Esophagus muscularis mucosa (tissue), 4 donors: ENCODE measurements at regions not wholly inside any gene's neighbourhood (a gene's known extent, or its start where the extent isn't known, plus 50 kb on each side); places are given as distances from the start of the nearest gene placed in this dataset.

Experiments used
- DNase-seq: peaks from one replicate; pipeline ENCODE4 v3.0.0-alpha.2; 2017; ENCODE audit errors: extremely low spot score
- H3K27ac ChIP-seq, 4 donors: fragments of 200-600 bp; sonication (generic); replicated peaks in 1 of 4; 1 replicate in 3 of 4; 2 replicates in 1 of 4; pipeline ENCODE4 v1.5.1; 2016 to 2019; ENCODE audit warnings: mild to moderate bottlenecking in 1 of 4
- H3K27me3 ChIP-seq, 4 donors: fragments of 200-600 bp; sonication (generic); one replicate each; pipeline versions ENCODE4 v1.5.1 to v1.6.0; 2016 to 2019
- H3K36me3 ChIP-seq, 4 donors: fragments of 200-600 bp; sonication (generic); one replicate each; pipeline ENCODE4 v1.5.1; 2016 to 2019
- H3K4me1 ChIP-seq, 4 donors: fragments of 200-600 bp; sonication (generic); one replicate each; pipeline ENCODE4 v1.5.1; 2016 to 2019
- H3K4me3 ChIP-seq, 4 donors: fragments of 200-600 bp; sonication (generic); 1 replicate in 2 of 4; 2 replicates in 2 of 4; pipeline ENCODE4 v1.5.1; 2016 to 2019; ENCODE audit warnings: mild to moderate bottlenecking in 4 of 4, moderate library complexity in 1 of 4
- H3K9me3 ChIP-seq, 4 donors: fragments of 200-600 bp; sonication (generic); 1 replicate in 3 of 4; 2 replicates in 1 of 4; pipeline ENCODE4 v1.5.1; 2016 to 2019
- CTCF ChIP-seq, 3 experiments: fragments of 200-600 bp in 2 of 3; fragments of 450-650 bp in 1 of 3; sonication (generic) in 2 of 3; IDR thresholded peaks; one replicate each; pipeline ENCODE4 v1.5.1; 2017 to 2019; ENCODE audit warnings: antibody characterized with exemption in 3 of 3, mild to moderate bottlenecking in 2 of 3, moderate library complexity in 1 of 3
- EP300 ChIP-seq: sonication (generic); formaldehyde crosslinking; IDR thresholded peaks from one replicate; pipeline ENCODE4 v1.6.1; 2017; ENCODE audit warnings: antibody characterized with exemption
- POLR2A ChIP-seq: fragments of 450-650 bp; IDR thresholded peaks from one replicate; pipeline ENCODE4 v1.6.1; 2017; ENCODE audit warnings: antibody characterized with exemption, moderate library complexity, mild to moderate bottlenecking, low read depth
- POLR2AphosphoS5 ChIP-seq, 2 donors: sonication (generic); formaldehyde crosslinking; IDR thresholded peaks; one replicate each; pipeline ENCODE4 v1.6.1; 2017; ENCODE audit warnings: antibody characterized with exemption in 2 of 2
- WGBS: methylation state at CpG from one replicate; pipeline ENCODE4 v1.1.5; 2018; 5-methylcytosine and 5-hydroxymethylcytosine counted together
- intact Hi-C: fragments of 100-400 bp; cut with DNase I; formaldehyde crosslinking; loops from one replicate; pipeline ENCODE4 v1.15.1; 2023

- Histone ChIP-seq H3K36me3 (no peaks in the 10 kb centered on the region), H3K9me3 (no peaks in the 10 kb centered on the region), H3K27me3 (peaks cover 0 to 56% (median 0%) of the 10 kb centered on the region in 4 donors), H3K4me1 (peaks cover 0 to 12% (median 6%) of the 10 kb centered on the region in 4 donors), H3K27ac (no peak overlapping the region), H3K4me3 (no peak overlapping the region)
- intact Hi-C loops, result no loop called here
- TF ChIP-seq POLR2AphosphoS5 (IDR thresholded peaks at IDR 0.05) (no peak), CTCF (IDR thresholded peaks at IDR 0.05) (peak in 1 of 3 experiments; percentile 29), POLR2A (no peak)
- no peak for DNase-seq
- WGBS, result 72% methylated on average over 18 of the region's 20 CpGs
Observed at GRCh38 chr11:71342951-71343827, 90.8 kb upstream of the SHANK2 start.

GRCh38 chr11:71342116-71342515 lies 89.7 kb upstream of the SHANK2 start:
- no peak for DNase-seq
- H3K9me3 ChIP-seq, result no peaks in the 10 kb centered on the region
- H3K36me3 ChIP-seq, result no peaks in the 10 kb centered on the region
- peaks cover 0 to 12% (median 6%) of the 10 kb centered on the region in 4 donors for H3K4me1 ChIP-seq
- 88% methylated on average over 10 of the region's 13 CpGs for WGBS
- no peak overlapping the region for H3K27ac ChIP-seq
- intact Hi-C loops, result no loop called here
- peaks cover 0 to 56% (median 0%) of the 10 kb centered on the region in 4 donors for H3K27me3 ChIP-seq
- TF ChIP-seq POLR2A (no peak), EP300 (no peak)
- H3K4me3 ChIP-seq, result no peak overlapping the region

- peaks cover 0 to 56% (median 0%) of the 10 kb centered on the region in 4 donors for H3K27me3 ChIP-seq
Observed at GRCh38 chr11:71341596-71341995, 89.2 kb upstream of the SHANK2 start.

GRCh38 chr11:71341173-71341572 lies 88.8 kb upstream of the SHANK2 start:
- Histone ChIP-seq H3K36me3 (no peaks in the 10 kb centered on the region), H3K4me3 (no peak overlapping the region), H3K4me1 (peaks cover 0 to 12% (median 6%) of the 10 kb centered on the region in 4 donors), H3K27me3 (peaks cover 0 to 58% (median 0%) of the 10 kb centered on the region in 4 donors), H3K9me3 (no peaks in the 10 kb centered on the region), H3K27ac (no peak overlapping the region)
- WGBS, result 84% methylated on average over 8 of the region's 8 CpGs
- TF ChIP-seq CTCF (IDR thresholded peaks at IDR 0.05) (no peak), POLR2A (no peak), EP300 (no peak), POLR2AphosphoS5 (IDR thresholded peaks at IDR 0.05) (no peak)
- no peak for DNase-seq
- intact Hi-C loops, result no loop called here

More at GRCh38 chr11:71341596-71341995, 89.2 kb upstream of the SHANK2 start:
- Histone ChIP-seq H3K36me3 (no peaks in the 10 kb centered on the region), H3K27ac (no peak overlapping the region), H3K9me3 (no peaks in the 10 kb centered on the region), H3K4me1 (peaks cover 0 to 12% (median 6%) of the 10 kb centered on the region in 4 donors), H3K4me3 (no peak overlapping the region)
- WGBS, result 87% methylated on average over 9 of the region's 9 CpGs
- TF ChIP-seq EP300 (no peak), POLR2A (no peak), CTCF (IDR thresholded peaks at IDR 0.05) (no peak)
- intact Hi-C loops, result no loop called here
- no peak for DNase-seq

GRCh38 chr11:71340086-71340606 lies 87.8 kb upstream of the SHANK2 start:
- WGBS, result 72% methylated on average over 10 of the region's 12 CpGs
- Histone ChIP-seq H3K9me3 (no peaks in the 10 kb centered on the region), H3K27me3 (peaks cover 0 to 58% (median 0%) of the 10 kb centered on the region in 4 donors), H3K4me1 (peaks cover 0 to 12% (median 6%) of the 10 kb centered on the region in 4 donors), H3K36me3 (no peaks in the 10 kb centered on the region), H3K27ac (no peak overlapping the region), H3K4me3 (no peak overlapping the region)
- TF ChIP-seq POLR2A (no peak), EP300 (no peak), POLR2AphosphoS5 (IDR thresholded peaks at IDR 0.05) (no peak), CTCF (IDR thresholded peaks at IDR 0.05) (no peak)
- no peak for DNase-seq
- intact Hi-C loops, result no loop called here
